GM19455 (cell line): ENCODE measurements at regions not wholly inside any gene's neighbourhood (a gene's known extent, or its start where the extent isn't known, plus 50 kb on each side); places are given as distances from the start of the nearest gene placed in this dataset.
A peak's percentile ranks its signal among the peaks of the same experiment; 100 is the strongest.
"Not testable (repeated sequence)": the region's sequence is repeated elsewhere in the genome, so short reads cannot be mapped to it uniquely, and the experiment has no call there.

Source experiments
- ATAC-seq: cut with Tn5 transposase; IDR thresholded peaks from one replicate; pipeline ENCODE4 v1.9.1; 2021; ENCODE audit not compliant: unreplicated experiment

DNA sequence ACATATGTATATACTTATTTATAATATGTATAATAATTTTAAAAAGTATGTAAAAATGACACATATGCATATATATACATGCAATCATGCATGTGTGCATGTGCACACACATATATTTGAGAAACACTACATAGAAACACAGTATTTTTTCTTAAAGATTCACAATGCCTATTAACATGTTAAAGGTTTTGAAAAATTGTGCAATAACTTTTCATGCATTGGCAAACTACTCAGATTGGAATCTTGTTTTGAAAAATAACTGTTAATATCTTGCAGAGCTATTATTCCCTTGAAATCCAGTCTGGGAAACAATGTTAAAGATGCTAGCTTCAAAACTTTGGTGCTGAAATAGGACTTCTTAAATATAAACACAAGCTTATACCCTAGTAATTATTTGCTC is 256.2 kb upstream of the P2RY1 start:
- ATAC-seq: no peak

DNA sequence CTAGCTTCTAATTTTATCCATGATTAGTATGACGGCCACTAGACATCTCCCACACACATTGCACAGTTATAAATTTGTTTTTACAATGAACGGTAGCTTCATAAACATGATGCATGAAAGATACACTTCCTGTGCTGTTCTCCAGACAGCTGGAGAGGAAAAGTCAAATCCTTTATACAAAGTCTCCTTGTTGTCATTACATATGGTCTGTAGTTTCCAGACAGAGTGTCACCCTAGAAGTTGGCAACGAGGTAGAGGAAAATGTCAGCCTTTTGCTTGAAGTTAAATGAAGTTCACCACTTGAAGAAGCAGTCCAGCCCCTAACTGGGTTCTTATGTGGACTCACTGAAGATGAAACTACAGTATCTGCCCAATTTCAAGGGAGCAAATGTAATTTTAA is 253.0 kb upstream of the P2RY1 start:
- ATAC-seq: no peak

DNA sequence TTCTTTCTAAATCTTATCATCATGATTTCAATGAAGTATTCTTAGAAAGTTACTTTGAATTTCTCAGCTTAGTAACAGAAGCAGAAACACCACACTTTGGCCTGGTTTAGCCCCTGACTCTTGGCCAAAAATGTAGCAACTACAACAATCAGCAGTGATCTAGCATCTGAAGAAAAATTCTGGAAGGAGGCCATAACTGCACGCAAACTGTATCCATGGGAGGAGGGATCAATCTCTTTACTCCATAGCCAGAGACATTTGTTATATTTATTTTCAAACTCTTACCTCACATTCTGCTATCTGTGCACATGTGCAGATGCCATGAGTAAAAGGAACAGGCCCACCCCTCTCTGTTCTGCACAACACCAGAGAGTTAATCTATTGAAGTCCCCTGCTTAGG is 251.0 kb upstream of the P2RY1 start:
- no peak for ATAC-seq

DNA sequence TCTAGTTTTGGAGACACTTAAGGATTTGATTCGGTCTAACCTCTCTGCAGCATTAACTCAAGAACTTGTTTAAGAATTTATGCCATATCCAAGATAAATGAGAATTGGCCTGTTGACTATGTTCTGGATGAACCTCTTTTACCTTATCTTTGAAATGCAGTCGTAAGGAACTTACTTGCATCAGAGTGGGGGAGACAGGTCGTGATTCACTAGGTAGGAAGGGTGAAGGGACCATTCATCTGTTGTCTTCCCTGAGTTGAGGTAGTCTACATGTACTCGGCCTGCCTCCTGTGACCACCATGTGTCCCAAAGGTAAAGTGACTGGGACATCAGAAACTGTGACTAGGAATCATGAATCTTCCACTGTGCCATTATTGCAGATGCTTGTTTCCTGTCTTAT is 248.0 kb upstream of the P2RY1 start:
- no peak for ATAC-seq

DNA sequence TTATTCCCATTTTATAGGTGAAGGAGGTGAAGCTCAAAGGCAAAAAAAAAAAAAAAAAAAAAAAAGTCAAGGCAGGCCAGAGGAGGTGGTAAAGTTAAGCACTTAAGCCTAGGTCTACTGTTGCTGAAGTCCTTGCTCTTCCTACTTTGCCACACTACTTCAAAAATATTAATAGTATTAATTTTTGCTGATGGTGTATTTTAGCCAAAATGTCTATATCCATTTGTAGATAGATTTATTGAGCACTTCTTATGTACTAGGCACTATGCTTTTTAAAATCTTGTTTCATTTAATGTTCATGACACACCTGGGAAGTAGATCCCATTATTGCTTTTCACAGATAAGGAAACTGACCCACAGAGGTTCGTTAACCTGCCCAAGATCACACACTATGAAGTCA is 247.1 kb upstream of the P2RY1 start:
- ATAC-seq: no peak

DNA sequence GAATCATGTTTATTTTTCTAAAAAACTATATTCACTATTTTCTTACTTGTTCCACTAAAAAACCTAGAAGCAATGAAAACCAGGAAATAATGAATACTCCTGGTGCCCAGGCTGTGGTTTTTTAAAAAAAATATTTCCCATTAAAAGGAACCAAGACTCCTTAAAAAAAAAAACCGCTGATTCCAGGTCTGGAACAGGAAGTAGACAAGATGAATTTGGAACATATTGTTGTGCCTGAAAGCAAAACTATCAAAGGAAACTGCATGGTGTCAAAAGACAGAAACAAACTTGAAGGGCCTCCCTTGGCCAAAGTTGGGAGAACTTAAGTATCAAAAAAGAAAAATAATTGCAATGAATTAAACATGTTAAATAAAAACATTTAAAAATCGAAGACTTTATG is 245.3 kb upstream of the P2RY1 start:
- ATAC-seq: no peak

DNA sequence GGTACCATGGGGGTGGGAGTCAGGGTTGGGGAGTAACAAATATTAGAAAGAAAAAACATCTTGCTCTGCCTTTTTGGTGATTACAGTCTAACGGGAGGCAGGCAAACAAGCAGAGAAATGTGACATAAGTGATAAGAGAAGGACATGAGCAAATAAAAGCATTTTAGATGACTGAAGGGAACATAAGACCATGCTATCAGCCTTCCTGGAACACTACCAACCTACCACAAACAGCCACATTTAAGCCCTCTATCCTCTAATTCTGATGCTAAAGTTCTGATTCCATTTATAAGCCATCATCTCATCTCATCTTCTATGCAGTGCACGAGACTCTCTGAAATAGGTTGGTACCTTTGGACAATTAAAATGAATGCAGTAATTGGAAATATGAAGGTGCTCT is 243.4 kb upstream of the P2RY1 start:
- ATAC-seq: no peak

DNA sequence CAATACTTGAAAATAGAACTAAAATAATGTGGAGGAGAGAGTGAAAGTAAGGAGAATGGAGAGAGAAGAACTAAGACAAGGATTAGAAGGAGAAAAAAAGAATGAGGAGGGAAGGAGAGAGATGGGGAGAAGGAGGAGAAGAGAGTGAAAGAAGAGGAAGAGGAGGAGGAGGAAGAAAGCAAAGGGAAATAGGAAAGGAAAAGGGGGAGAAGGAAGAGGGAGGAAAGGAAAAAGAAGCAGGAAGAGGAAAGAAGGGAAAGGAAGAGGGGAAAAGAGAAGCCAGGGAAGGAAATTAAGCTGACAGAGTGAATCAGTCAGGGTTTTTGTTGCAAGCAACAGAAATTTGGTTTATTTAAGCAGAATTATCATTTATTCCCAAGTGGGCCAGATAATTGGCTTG is 241.7 kb upstream of the P2RY1 start:
- no peak for ATAC-seq

DNA sequence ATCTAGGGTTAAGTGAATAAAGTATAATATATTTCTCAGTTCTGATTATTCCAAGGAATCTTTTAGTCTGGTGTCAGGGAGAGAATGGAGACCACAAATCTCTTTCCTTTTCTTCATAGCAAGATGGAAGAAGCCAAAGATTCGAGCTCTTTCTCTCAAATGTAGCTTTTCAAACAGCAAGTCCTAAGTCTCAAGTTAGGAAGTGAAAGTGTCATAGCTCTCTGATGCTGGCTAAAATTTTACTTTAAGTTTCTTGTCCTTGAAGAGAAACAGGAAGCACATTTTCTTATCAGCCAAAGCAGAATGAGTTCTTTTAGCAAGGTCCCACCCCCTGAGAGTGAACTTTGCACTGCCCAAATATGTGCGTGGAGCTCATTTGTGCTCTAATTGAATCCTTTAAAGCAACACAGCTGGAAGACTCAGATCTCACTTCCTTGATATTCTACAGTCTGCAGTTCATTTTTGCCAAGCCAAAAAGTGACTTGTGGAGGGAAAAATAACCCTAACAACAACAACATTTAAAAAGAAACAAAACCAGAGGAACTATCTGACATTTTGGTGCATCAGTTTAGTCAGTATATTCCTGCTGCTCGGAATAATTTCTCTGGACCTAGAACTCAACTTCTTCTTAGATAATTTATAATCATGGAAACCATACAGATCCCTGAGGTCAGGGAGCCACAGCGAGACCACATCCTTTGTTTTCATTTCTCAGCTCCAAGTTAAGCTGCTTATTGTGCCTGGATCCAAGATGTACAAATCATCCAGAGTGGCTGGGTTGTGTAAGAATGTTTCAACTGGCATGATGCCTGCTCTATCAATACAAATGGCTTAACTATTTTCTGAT is 238.7 kb upstream of the P2RY1 start:
- ATAC-seq: peak; percentile 99

DNA sequence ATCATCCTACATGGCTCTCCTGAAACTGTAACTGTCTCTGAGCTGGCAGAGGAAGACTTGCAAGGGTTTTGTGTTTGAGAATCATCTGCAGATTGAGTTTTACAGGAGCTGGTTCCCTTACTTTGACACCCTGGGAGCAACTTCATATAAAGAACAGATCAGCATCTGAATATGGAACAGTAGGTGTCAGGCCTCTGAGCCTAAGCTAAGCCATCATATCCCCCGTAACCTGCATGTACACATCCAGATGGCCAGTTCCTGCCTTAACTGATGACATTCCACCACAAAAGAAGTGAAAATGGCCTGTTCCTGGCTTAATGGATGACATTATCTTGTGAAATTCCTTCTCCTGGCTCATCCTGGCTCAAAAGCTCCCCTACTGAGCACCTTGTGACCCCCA is 238.1 kb upstream of the P2RY1 start:
- not testable (repeated sequence) for ATAC-seq

DNA sequence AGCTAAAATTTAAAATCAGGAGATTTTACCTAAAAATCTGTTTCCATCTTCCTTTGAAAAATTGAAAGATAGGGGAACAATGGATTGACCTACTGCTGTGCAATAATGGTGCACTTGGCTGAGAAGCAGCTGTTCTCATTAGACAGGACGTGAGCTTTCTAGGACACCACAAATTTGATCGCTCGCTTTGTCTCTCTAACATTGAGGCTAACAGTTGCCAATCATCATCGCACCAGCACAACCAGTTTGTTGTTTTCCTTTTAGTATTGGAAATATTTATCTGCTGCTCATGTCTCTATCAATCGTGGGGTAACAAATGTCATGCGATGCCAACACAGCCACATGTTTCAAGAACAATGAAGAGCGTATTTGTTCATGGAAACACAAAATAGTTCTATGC is 228.8 kb upstream of the P2RY1 start:
- no peak for ATAC-seq

DNA sequence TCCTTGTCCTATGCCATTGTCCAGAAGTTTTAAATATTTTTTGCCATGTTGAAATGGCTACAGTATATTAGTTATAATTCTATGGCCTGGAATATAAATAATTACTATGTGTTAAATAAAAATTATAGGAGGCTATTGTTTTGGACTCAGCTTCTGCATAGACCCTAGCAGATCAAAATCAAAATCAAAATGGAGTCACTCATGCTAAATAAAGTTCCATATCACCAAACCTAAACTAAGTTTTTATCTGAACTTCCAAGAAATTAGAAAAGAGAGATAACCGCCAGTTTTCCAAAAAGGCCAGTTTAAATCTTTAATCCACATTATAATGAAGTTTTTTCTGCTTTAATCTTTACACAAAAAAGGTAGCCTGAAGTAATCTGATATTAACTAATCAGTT is 227.8 kb upstream of the P2RY1 start:
- no peak for ATAC-seq

DNA sequence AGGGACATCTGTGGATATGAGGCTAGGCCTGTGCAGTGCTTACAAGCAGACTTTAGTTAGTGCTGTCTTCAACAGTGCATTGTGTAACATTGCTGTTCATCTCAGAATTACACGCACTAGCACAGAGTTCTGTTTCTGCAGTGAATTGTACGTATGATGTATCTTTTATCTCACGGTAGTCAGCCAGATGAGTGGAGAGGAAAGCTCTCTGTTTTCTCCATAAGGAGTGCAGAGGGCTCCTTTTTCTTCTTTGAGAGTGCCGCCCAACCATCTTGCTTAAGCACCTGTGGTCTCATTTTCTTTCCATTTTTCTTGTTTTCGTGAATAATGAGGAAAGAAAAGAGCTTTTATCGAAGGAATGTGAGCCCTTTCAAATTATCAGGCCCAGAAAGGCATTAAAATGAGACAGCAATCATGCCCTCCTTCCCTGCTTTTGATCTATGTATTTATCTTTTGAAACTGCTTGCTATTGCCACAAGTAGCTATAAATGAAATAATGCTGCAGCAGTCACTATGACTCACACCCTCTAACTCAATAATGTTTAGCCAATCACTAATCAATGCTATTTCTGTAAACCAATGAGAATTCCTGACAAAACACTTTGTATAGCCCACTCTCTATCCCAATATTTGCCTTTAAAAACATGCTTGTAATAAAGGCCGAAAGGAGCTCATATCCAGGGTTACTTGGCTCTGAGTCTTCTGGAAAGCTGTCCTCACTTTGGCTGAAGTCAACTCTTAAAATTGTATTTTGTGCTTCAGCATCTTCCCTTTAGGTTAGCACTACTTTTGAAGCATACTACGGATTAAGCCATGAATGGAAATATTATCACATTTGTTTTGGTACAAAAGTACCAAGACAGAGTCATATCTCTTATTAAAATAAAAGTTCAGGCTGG is 226.0 kb upstream of the P2RY1 start:
- ATAC-seq: no peak

DNA sequence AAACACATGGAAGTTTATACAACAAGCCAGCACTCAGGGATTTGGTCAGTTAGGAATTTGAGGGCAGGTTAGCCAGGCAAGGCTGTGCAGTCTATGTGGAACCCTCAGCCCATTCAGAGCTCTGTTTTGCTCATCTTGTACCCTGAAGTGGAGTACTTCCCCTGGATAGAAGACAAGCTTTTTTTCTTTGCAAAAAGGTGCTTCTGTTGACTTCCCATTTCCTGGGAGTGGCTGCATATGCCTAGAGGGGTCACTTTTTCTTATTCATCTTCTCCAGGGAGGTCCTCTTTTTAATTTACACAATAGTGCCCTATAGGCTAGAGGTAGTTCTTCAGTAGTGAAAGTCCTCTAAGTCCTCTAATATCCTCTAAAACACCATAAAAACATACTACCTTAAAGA is 225.0 kb upstream of the P2RY1 start:
- no peak for ATAC-seq

DNA sequence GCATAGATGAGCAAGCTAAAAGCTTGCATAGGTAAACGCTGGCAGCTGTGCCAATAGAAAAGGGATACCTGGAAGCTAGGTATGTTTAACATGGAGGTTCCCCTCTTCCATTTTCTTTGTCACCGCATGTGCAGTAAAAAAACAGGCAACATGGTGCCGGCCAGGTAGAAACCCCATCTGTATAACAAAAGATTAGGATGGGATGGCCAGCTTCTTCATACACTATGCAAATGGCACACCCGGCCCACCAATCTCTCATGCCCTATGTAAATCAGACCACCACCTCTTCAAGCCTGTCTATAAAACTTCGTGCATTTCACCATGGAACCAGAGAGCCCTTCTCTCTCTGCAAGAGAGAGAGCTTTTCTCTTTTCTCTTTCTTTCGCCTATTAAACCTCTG is 224.3 kb upstream of the P2RY1 start:
- ATAC-seq: no peak

DNA sequence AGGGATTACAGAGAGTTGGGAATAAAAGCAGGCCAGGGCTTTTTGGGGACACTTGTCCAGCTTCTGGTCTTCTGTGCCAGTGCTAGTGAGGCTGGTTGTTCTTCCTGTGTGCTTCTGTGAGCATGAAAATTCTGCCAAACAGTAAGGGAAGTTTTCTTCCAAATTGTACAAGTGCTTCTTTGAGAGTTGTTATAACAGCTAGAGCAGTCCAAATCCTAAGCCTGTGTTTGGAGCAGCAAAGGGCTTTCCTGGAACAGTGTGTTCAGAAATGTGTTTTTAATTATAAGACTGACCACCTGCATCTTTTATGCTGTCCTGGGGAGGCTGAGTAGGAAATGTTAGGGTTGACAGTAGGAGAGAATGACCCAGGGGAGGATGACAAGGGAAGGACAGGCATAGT is 223.0 kb upstream of the P2RY1 start:
- no peak for ATAC-seq

DNA sequence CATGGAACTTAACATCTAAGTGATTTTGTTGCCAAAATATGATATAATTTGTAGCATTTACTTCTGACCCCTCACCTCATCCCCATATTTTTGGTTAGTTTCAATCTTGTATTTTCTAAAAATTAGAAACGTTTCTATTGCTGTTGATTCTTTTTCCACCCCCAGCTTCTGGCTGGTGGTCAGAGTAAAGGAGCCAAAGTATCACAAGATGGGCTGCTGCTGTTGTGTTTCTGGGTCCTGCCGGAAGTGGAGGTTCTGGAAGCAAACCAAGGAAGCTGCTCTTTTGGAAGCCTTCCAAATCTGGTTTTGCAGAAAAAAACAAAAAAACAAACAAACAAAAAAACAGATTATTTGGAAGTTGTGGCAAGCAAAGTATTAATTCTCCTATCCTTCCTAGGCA is 221.1 kb upstream of the P2RY1 start:
- ATAC-seq: no peak

DNA sequence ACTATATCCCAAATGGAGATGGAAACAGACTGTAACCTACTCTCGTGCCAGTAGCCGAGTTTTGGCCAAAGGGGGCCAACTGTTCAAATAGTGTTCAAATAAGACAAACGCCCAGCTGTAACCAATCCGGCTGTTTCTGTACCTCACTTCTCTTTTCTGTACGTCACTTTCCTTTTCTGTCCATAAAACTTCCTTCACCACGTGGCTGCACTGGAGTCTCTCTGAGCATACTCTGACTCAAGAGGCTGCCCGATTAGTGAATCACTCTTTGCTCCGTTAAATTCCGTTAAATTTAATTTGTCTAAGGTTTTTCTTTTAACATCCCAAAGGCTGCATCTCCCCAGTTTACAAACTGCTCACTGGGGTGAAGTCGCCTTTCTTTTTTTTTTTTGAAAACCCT is 219.2 kb upstream of the P2RY1 start:
- no peak for ATAC-seq

DNA sequence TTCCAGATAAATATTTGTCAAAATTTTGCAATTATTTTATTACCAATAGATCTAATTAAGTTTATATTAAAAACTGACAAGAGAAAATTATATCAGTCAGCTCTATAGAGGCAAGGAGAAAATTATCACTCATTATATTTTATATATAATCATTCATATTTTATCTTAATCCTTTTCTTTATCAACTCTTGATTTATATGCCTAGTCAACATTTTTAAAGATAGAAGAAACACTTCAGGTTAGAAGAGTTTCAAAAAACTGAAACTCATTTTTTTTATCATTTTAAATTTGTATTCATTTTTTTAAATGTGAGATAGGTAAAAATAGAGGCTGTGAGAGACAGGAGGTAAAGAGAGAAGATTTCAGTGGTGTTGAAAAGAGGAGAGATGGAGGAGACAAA is 217.3 kb upstream of the P2RY1 start:
- ATAC-seq: no peak

DNA sequence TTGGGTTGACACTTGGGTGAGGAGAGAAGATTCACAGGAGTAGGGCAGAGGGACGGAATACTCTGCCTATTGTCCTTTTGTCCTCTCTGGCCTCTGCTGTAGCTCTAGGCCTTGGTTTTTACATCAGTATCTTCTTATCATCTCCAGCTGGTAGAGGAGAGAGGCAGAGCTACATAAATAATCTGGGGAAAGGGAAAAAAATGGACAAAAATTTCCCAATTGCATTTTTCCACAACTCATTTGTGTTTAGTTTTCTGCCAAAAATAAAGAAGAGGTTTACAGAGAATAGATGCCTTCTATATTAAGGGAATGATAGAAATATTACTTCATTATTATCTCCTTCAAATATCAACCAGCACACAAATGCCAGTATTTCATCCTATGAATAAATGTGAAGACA is 216.4 kb upstream of the P2RY1 start:
- no peak for ATAC-seq

DNA sequence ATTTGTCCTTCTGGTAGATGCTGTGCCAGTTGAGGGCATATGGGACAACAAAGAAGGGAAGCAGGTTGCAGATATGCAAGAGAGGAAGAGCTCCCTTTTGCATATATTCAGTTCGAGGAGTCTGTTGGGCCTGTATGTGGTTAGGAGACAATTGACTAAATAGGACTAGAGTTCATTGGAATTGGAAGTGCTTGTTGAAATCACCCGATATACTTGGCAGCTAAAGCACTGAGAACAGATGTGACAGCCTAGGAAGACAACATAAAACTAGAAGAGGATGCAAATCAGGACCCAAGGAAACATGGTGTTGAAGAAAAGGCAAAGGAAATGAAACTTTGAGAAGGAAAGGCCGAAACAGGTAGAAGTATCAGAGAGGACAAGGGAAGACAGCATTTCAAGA is 215.2 kb upstream of the P2RY1 start:
- ATAC-seq: no peak

DNA sequence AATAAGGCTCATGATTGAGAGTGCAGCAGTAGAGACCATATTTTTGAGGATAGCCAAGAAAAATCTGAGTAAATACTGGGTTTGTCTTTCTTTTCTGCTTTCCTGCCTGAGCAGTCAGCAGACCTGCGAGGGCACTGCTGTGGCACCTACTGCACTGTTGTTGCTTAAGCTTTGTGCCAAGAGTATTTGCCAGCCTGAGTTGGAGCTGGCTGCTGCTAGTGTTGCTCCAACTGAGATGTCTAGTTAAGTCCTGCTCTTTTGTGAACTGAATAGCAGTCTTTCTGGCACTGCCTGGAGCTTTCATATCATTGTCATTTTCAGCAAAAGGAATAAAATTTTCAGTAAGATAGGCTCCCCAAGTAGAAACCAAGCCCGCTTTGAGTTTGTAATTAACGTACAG is 214.5 kb upstream of the P2RY1 start:
- no peak for ATAC-seq
